HCT116 (cell line): ENCODE measurements at regions not wholly inside any gene's neighbourhood (a gene's known extent, or its start where the extent isn't known, plus 50 kb on each side); places are given as distances from the start of the nearest gene placed in this dataset.

Experiments
- CBX3 ChIP-seq: IDR thresholded peaks from 2 replicates; pipeline ENCODE4 v1.6.1; 2012; ENCODE audit warnings: low read depth
- CEBPB ChIP-seq: IDR thresholded peaks from 2 replicates; pipeline ENCODE4 v1.6.1; 2012; ENCODE audit warnings: low read depth
- CTCF ChIP-seq, 3 experiments: fragments of 200-600 bp in 1 of 3; sonication (generic) in 1 of 3; IDR thresholded peaks in 2 of 3; conservative IDR thresholded peaks in 1 of 3; 2 replicates each; pipeline ENCODE4 v1.5.1; 2012 to 2017; ENCODE audit warnings: low read depth in 2 of 3, low read length in 2 of 3, antibody characterized with exemption in 1 of 3, borderline replicate concordance in 1 of 3, control low read depth in 1 of 3, mild to moderate bottlenecking in 1 of 3, mixed read lengths in 1 of 3, mixed run types in 1 of 3, moderate library complexity in 1 of 3; ENCODE audit not compliant: insufficient read depth in 1 of 3
- EGR1 ChIP-seq: IDR thresholded peaks from 2 replicates; pipeline ENCODE4 v1.6.1; 2012; ENCODE audit warnings: low read depth
- EZH2 ChIP-seq: fragments of 200-600 bp; sonication (generic); IDR thresholded peaks from 2 replicates; pipeline ENCODE4 v1.6.1; 2017; ENCODE audit warnings: antibody characterized with exemption, mixed run types
- EZH2phosphoT487 ChIP-seq: fragments of 200-600 bp; IDR thresholded peaks from 2 replicates; pipeline ENCODE4 v1.6.1; 2018; ENCODE audit warnings: antibody characterized with exemption, borderline replicate concordance
- POLR2A ChIP-seq: IDR thresholded peaks from 2 replicates; pipeline ENCODE4 v1.7.0; 2011; ENCODE audit warnings: borderline replicate concordance; ENCODE audit not compliant: insufficient read depth, insufficient read length; ENCODE audit errors: extremely low read depth
- TCF7L2 ChIP-seq: IDR thresholded peaks from 2 replicates; pipeline ENCODE4 v1.7.0; 2011; ENCODE audit warnings: borderline replicate concordance, inconsistent platforms; ENCODE audit not compliant: insufficient read depth, insufficient read length; ENCODE audit errors: extremely low read depth
- YY1 ChIP-seq: IDR thresholded peaks from 2 replicates; pipeline ENCODE4 v1.6.1; 2011; ENCODE audit warnings: low read length, low read depth, moderate library complexity, mild to moderate bottlenecking; ENCODE audit not compliant: insufficient replicate concordance; ENCODE audit errors: extremely low read depth
- TF ChIP-seq, protein P1 (sequence below): IDR thresholded peaks from 2 replicates; pipeline ENCODE4 v1.6.1; 2012
- TF ChIP-seq, protein P2 (sequence below): IDR thresholded peaks from 2 replicates; pipeline ENCODE4 v1.6.1; 2012; ENCODE audit warnings: low read depth

DNA sequence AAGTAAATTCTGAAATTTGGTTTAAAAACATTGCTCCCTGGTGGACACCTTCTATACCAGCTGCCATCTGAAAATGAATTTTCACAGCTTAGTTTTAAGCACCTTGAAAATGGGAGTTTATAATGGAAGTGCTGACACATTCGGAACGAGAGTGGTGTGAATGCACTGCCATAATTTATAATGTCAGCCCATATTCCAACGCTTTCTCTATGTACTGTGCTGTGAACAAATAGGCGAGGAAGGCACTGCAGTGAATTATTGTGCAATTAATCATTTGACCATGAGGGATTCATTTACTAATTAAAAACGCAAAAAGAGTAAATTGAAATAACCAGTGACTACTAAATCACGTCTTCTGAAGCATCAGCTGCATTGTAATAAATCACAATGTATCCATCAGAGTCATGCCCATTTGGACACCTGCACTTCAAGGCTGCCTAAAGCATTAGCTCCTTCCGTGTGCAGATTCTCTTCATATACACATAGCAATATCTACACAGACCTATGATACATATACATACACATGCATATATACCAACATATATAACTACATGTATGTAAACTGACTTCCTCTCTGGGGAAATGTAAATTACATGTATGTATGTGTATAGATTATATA, 699.8 kb downstream of the GALR1 start:
- TF ChIP-seq, protein P1, sequence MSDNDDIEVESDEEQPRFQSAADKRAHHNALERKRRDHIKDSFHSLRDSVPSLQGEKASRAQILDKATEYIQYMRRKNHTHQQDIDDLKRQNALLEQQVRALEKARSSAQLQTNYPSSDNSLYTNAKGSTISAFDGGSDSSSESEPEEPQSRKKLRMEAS = no peak
- TF ChIP-seq CTCF (IDR thresholded peaks at IDR 0.05 in 2 of 3, conservative IDR thresholded peaks at IDR 0.05 in 1 of 3; ENCODE audit: borderline replicate concordance in 1 of 3, insufficient read depth in 1 of 3, low read depth in 2 of 3, low read length in 2 of 3) (no peak), EZH2 (no peak), CEBPB (no peak), TCF7L2 (no peak), POLR2A (no peak), EGR1 (no peak), YY1 (no peak), CBX3 (no peak), EZH2phosphoT487 (no peak)
- TF ChIP-seq, protein P2, sequence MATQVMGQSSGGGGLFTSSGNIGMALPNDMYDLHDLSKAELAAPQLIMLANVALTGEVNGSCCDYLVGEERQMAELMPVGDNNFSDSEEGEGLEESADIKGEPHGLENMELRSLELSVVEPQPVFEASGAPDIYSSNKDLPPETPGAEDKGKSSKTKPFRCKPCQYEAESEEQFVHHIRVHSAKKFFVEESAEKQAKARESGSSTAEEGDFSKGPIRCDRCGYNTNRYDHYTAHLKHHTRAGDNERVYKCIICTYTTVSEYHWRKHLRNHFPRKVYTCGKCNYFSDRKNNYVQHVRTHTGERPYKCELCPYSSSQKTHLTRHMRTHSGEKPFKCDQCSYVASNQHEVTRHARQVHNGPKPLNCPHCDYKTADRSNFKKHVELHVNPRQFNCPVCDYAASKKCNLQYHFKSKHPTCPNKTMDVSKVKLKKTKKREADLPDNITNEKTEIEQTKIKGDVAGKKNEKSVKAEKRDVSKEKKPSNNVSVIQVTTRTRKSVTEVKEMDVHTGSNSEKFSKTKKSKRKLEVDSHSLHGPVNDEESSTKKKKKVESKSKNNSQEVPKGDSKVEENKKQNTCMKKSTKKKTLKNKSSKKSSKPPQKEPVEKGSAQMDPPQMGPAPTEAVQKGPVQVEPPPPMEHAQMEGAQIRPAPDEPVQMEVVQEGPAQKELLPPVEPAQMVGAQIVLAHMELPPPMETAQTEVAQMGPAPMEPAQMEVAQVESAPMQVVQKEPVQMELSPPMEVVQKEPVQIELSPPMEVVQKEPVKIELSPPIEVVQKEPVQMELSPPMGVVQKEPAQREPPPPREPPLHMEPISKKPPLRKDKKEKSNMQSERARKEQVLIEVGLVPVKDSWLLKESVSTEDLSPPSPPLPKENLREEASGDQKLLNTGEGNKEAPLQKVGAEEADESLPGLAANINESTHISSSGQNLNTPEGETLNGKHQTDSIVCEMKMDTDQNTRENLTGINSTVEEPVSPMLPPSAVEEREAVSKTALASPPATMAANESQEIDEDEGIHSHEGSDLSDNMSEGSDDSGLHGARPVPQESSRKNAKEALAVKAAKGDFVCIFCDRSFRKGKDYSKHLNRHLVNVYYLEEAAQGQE = no peak
